GM18873 (cell line): ENCODE measurements at regions not wholly inside any gene's neighbourhood (a gene's known extent, or its start where the extent isn't known, plus 50 kb on each side); places are given as distances from the start of the nearest gene placed in this dataset.
"Not testable (repeated sequence)": the region's sequence is repeated elsewhere in the genome, so short reads cannot be mapped to it uniquely, and the experiment has no call there.

ENCODE experiments used
- ATAC-seq: cut with Tn5 transposase; IDR thresholded peaks from one replicate; pipeline ENCODE4 v1.9.1; 2021; ENCODE audit warnings: mild to moderate bottlenecking, moderate library complexity, moderate number of reproducible peaks; ENCODE audit not compliant: unreplicated experiment, low FRiP score

DNA sequence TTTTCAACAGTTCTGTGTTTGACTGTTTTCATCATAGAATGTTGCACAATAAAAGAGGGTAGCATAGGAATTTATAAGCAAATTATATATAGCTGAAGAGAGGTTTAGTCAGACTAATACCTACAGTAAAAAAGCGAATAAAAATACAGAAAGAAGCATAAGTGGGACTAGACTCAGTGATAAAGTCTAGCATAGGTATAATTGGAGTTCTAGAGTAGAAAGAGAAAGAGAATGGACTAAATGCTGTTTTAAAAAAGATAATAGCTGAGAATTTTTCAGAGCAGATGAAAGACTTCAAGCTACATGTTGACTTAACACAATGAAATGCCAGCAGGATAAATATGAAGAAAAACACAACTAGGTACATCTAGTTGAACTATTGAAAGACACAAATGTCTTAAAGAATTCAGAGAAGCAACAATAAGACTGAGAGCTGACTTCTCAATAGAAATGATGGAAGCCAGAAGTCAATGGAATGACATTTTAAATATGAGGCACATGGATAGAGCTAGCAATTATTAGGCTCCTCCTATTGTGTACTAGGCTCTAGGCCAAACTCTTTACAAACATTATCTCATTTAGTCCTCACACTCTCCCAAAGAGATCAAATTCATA lies 573.9 kb downstream of the ZNF608 start:
- no peak for ATAC-seq

DNA sequence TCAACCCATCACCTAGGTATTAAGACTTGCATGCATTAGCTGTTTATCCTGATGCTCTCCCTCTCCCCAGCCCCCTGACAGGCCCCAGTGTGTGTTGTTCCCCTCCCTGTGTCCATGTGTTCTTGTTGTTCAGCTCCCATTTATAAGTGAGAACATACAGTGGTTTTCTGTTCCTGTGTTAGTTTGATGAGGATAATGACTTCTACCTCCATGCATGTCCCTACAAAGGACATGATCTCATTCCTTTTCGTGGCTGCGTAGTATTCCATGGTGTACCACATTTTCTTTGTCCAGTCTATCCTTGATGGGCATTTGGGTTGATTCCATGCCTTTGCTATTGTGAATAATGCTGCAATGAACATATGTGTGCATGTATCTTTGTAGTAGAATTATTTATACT lies 578.3 kb downstream of the ZNF608 start:
- not testable (repeated sequence) for ATAC-seq

DNA sequence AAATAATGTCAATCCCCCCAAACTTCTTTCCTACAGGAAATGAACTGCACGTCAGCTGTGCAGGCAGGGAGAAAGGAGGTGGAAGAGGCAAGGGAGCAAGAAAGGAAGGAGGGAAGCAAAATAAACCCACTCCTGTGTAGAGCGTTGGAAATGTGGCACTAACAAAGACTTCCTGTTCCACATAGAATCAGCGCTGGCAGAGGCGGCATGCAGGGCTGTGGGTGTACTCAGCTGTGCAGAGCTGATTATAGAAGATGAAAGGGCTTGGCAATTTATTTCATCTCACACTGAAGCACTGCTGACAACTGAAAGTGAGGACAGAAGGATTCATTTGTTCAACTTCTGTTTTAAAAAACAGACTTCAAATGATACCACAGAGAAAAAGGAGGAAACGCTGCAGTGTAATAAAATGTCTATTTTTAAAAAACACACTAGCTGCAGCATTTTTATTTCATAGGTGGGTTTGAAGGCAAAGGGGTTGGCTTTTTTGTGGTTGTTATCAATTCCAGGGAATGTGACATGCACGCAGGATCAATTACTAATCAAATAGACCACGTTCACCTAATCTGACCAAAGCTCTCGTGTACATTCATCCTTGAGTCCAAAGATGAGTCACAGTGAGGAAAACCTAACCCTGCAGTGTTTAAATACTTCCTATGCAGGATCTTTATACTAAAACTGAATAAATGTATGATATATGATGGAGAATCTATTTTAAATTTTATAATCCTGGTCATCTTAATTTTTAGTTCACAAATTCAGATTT lies 583.5 kb downstream of the ZNF608 start:
- ATAC-seq: no peak

DNA sequence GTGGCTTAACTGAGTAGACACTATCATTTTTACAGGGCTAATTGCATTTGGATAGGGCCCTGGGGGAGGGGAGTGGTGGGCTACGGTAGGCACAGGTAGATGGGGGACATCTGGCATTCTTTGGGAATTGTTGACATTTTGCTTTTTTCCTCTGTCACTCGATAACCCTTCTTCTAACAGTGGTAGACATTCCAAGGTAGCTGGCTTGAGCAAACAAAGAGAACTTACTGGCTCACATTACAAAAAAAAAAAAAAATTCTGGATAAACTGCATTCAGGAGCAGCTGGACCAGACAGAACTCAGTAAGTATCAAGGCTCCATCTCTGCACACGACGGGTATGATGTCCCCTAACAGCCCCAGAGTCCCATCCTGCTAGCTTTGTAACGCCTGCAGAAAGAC lies 585.2 kb downstream of the ZNF608 start:
- no peak for ATAC-seq

DNA sequence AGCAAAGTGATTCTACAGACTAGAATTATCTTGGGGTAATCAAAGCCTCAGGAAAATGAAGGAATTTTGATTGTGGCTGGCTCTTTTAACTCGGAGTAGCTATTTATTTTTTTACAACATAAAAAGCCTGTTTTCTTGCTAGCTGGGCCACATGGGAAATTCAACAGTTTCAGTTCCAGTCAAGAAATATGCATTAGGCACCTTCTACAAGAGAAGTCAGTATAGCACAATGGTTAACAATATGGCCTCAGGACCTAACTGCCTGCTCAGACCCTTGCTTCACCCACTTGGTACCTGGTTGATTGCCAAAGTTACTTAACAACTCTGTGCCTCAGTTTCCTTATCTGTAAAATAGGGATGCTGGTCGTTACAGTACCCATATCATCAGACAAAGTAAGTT lies 586.2 kb downstream of the ZNF608 start:
- no peak for ATAC-seq

DNA sequence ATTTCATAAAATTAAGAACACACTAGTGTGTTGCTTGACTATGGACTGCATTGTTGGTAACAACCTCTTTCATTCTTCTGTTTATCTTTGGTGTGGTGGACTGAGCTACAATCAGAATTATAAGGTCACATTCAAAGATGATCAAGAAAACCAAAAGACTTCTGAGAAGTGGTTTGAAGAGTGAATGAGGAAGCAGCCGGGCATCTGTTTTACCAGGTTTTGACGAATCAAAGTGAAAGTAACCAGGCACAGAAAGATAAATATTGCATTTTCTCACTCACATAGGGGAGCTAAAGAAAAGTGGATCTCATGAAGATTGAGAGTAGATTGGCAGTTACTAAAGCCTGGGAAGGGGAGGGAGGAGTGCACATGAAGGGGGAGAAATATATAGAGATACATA lies 589.1 kb downstream of the ZNF608 start:
- no peak for ATAC-seq

DNA sequence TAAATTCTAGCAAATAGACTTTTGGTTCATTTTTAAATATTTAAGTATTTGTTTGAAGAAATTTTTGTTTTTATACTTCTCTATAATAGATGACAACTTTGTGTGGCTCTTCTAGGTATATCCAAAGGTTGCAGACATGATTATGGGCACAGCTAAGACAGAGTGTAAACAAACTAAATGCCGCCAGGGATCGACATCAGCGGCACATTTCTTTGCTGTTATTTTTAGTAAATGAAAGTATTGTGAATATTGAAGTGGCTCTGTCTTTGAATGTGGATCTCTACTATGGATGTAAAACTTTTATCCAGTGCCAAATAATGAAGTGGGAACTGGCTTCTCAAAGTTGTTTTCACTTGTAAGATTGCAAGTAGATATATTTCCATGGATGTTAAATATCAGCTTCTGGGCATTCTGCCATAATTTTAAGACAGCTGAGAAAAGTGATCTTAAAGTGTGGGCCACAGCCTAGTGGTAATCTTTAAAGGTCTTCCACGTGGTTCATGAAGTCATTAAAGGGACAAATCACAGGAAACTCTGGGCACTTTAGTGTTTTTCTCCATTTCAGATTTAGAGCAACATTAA lies 589.9 kb downstream of the ZNF608 start:
- no peak for ATAC-seq

DNA sequence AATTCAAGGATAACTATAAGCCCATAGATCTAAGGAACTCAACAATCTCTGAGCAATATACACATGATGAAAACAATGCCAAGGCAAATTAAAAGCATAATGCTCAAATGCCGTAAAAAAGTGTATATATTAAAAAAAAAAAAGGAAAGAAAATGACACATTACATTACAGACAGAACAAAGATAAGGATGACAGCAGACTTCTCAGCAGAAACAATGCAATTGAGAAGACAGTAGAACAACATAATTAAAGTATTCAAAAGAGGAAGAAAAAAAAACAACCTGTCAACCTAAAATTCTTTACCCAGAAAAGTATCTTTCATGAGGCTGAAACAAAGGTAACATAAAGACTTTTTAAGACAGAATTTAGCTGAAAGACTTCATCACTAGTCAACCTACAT lies 591.7 kb downstream of the ZNF608 start:
- no peak for ATAC-seq

DNA sequence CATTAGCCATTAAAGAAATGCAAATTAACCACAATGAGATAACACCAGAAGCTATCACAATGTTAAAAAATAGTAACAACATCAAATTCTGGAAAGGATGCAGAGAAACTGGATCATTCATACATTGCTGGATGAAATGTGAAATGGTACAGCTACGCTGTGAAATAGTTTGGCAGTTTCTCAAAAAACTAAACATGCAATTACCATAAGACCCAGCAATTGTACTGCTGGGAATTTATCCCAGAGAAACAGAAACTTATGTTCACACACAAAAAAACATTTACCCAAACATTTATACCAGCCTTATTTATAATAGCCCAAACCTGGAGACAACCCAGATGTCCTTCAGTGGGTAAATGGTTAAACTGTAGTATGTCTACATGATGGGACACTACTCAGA lies 592.9 kb downstream of the ZNF608 start:
- ATAC-seq: no peak

DNA sequence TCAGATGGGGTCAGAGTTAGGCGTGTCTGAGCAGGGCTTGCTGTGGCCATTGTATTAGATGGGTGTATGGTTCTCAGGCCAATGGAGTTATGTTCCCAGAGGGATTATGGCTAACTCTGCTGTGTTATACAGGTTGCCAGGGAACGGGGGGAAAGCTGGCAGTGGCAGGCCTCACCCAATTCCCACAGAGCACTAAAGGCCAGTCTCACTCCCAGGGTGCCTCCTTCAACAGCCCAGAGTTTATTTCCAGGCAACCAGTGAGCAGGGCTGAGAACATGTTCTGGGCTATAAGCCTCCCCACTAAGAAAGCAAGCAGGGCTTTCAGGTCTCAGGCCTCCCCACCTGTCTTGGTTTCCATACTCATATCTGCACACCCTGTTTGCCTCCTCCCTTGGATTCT lies 597.9 kb downstream of the ZNF608 start:
- no peak for ATAC-seq

DNA sequence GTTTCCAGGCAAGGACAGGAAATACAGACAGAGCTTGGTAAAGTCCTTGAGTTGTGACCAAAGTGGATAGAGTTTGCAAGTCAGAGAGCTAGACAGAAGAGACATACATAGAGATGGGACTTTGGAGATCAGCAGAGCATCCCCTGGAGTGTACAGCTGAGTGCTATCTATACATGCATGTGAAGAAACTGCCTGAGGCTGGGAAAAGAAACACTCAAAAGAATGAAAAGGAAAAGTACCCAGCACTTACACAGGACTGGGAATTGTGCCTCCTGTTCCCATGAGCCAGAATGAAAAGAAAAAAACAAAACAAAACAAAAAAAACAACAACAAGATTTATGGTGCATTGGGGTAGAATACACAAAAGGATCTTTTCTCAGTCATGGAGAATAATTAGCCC lies 606.4 kb downstream of the ZNF608 start:
- no peak for ATAC-seq

DNA sequence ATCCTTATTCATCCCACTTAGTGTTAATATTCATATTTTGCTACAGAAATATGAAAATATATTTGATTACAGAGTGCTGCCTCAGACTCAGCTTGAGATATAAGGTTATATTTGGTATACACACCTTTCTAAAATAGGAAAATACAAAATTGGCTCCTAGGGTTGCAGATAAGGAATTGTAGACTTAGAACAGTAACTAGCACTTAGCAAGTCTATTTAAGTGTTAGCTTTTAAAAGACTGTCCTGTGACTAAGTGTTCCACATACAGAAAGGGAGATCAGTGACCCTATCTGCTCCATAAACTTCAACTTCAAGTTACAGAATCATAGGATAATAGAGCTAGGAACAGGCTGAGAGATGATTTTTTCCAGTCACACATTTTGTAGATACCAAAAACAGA lies 607.0 kb downstream of the ZNF608 start:
- no peak for ATAC-seq

DNA sequence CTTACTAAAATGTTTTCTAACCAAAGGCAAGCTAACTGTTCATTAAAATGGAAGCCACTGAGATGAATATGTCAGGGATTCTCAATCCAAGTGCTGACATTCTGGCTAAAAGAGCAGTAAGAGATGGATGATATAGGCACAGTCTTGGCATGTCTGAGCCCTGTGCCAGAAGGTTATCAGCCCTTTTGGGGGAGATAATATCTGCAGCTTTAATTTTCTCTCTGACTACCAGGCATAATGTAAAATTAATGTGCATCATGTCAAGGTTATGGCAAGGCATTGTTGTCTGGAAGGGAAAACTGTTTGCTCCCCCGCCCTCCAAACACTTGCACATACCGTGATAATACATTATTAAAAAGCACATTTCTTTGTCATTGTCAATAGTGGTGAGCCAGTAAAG lies 609.8 kb downstream of the ZNF608 start:
- no peak for ATAC-seq

DNA sequence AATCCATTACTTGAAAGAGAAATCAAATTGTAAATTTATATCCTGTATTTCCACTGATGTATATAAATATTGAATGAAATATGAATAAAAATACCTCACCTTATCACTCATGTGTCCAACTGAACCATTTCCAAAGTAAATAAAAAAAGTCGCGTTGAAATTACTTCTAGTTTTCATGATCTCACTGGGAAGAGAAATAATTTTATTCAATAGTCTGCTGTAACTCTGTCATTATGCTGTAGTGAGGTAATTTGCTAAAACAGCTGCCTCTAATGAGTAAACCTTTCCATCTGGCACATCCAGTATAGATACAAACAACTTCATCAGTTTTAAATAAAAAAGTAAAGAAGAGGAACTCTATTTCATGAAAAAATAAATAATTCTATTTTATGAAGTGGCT lies 611.5 kb downstream of the ZNF608 start:
- no peak for ATAC-seq

DNA sequence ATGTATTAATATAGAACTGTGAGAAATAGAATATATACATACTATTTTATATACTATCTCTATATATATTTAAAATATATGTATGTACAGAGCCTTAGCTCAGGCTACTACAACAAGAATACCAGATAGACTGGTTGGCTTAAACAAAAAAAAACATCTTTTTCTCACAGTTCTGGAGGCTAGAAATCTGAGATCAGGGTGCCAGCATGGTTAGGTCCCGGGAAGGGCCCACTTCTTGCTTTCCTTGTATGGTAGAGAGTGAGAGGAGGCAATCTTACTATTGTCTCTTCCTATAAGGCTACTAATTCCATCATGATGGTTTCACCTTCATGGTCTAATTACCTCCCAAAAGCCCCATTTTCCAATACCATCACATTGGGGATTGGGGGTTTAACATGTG lies 613.0 kb downstream of the ZNF608 start:
- ATAC-seq: no peak

DNA sequence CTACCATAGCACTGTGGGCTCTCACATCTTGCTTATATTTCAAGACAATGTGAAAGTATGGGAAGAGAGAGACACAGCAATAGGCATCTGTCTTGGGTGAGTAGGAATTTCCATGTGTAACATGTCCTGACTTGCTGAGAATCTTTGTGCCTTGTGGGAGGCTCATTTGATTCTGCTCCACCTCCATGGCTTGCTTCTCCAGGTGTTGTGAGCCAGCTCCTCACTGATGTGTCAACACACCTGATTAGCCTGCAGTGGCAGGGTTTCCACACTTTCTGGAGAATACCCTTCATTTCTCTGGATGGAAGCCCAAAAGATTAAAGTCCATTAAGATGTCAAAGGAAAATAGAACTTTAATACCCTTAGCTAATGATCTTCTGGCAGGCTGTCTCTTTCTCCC lies 613.6 kb downstream of the ZNF608 start:
- ATAC-seq: no peak

DNA sequence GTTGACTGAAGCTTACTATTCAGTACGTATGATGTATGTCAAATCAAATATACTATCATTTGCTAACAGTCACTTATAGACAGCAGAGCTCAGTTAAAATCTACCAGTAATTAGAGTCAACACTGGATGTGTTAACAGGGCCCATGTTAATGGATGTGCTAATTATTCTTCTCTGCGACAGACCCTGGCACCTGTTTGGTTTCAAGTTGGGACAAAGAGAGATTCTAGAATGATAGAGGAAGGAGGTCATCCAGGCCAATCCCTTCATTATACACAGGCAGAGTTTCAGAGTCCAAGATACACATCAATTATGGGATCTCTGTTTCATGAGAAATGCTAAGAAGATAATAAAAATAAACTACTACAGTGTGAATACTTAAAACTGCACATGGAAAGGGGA lies 615.0 kb downstream of the ZNF608 start:
- ATAC-seq: no peak

DNA sequence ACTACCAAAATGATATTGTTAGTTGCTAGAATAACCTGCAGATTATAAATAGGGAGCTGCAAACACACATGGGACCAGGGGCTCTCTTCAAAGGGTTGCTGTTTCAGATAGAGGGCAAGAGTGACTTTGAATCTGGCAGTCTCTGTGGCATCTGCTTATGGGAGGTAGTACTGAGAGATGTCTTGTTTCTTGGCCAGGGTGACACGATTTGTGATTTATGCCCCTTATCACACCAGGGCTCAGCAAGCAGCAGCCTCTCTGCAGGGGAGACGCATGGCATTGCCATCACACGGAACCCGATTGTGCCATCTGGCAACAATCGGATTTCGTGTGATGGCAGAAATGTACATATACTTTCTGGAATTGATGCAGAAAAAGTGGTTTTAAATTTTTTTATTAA lies 615.6 kb downstream of the ZNF608 start:
- no peak for ATAC-seq

DNA sequence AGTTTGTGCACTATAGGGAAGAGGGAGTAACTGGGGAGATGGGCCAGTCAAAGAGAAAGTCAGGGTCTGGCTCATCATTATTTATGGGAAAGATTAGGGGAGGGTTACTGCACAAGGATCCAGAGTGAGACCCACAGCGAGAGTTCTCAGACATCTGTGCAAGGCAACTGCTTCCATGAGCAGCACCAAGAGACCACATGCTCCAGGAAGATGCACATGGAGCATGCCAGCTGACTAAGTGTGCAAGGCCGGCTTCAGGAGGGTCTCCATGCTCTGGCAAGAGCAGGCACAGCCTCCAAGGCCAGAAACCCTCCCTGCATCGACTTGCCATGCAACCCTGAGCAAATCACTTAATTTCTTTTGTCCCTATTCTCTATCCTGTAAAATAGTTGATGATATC lies 616.9 kb downstream of the CSNK1G3 start:
- no peak for ATAC-seq

DNA sequence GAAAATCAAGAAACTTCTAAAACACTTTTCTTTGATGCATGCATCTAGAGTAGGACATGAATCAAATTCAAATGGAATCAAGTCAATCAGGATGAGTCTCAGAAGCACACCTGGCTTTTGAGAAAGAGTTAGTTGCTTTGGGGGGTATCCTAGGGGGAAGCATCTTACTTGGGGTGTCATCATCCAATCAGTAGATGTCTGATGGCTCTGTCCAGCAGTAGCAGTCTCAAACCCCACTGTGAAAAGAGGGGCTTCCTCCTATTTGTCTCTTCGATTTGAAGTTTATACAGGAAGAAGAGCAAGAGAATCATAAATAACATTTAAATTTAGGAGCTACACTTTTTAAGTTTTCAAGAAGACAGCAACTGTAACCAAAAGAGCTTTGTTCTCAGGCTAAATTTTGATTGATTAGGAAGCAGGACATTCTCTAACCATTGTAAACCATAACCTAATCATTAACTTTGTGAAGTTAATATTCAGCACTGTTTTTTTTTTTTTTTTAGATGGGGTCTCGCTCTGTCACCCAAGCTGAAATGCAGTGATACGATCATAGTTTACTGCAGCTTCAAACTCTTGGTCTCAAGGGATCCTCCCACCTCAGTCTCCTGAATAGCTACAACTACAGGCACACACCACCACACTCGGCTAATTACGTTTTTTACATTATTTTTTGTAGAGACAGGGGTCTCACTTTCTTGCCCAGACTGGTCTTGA lies 614.7 kb downstream of the CSNK1G3 start:
- peak; percentile 69 for ATAC-seq

DNA sequence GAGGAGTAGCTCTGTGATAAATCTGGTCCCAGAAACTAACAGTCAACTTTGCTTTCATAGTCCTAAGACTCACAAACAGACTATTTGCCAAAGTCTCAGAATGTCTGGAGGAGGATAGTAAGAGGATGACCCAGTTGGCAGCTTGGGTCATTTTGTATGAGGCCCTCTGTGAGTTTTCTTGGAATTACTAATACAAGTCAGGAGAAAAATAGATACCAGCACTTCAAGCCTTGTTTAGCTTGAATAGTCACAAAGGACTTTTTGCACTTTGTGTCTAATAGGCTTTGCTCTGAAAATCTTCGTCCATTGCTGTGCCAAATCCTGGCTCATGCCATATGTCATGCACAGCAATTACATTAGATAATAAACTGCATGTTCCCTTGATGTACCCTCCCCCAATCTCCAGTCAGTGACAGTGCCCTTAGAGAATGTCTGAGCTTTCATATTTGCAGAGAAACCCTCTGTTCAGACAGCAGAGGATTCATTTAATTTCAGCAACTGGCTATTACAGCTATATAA lies 612.8 kb downstream of the CSNK1G3 start:
- no peak for ATAC-seq
